Thoracic aorta (tissue), 2 donors: ENCODE measurements at regions not wholly inside any gene's neighbourhood (a gene's known extent, or its start where the extent isn't known, plus 50 kb on each side); places are given as distances from the start of the nearest gene placed in this dataset.
"Not testable (repeated sequence)": the region's sequence is repeated elsewhere in the genome, so short reads cannot be mapped to it uniquely, and the experiment has no call there.

Experiments used
- ATAC-seq: fragments of 150-250 bp; one replicate; pipeline ENCODE4 v1.8.0; 2017; ENCODE audit warnings: low read depth; ENCODE audit not compliant: insufficient number of reproducible peaks, low FRiP score
- DNase-seq: peaks from one replicate; pipeline ENCODE4 v3.0.0-alpha.2; 2020; ENCODE audit warnings: low spot score
- H3K27ac ChIP-seq, 2 donors: fragments of 200-600 bp; sonication (generic); 1 replicate in 1 of 2; 2 replicates in 1 of 2; pipeline ENCODE4 v1.5.1; 2016; ENCODE audit warnings: mild to moderate bottlenecking in 2 of 2, moderate library complexity in 2 of 2
- H3K27me3 ChIP-seq: fragments of 200-600 bp; sonication (generic); replicated peaks from 2 replicates; pipeline ENCODE4 v1.6.0; 2016; ENCODE audit warnings: mild to moderate bottlenecking; ENCODE audit not compliant: insufficient read depth
- H3K36me3 ChIP-seq: fragments of 200-600 bp; sonication (generic); one replicate; pipeline ENCODE4 v1.5.1; 2016
- H3K4me1 ChIP-seq, 2 donors: fragments of 200-600 bp; sonication (generic); 1 replicate in 1 of 2; 2 replicates in 1 of 2; pipeline versions ENCODE4 v1.5.1 to v1.6.0; 2016; ENCODE audit warnings: low read depth in 2 of 2, mild to moderate bottlenecking in 1 of 2; ENCODE audit not compliant: control insufficient read depth in 1 of 2
- H3K4me3 ChIP-seq: fragments of 200-600 bp; sonication (generic); 2 replicates; pipeline ENCODE4 v1.5.1; 2016; ENCODE audit warnings: mild to moderate bottlenecking
- H3K9me3 ChIP-seq: fragments of 200-600 bp; sonication (generic); 2 replicates; pipeline ENCODE4 v1.5.1; 2016
- CTCF ChIP-seq: fragments of 200-600 bp; sonication (generic); IDR thresholded peaks from one replicate; pipeline ENCODE4 v1.5.1; 2019; ENCODE audit warnings: antibody characterized with exemption

- DNase-seq, result no peak
- H3K4me3 ChIP-seq, result no peak overlapping the region
- no peak for ATAC-seq
These were observed 134.9 kb upstream of the TBC1D5 start for GRCh38 chr3:17877299-17877698.

GRCh38 chr3:17874636-17875035 lies 132.2 kb upstream of the TBC1D5 start:
- Histone ChIP-seq H3K27ac (no peak overlapping the region), H3K4me1 (no peaks in the 10 kb centered on the region), H3K27me3 (no peaks in the 10 kb centered on the region), H3K36me3 (no peaks in the 10 kb centered on the region), H3K4me3 (no peak overlapping the region), H3K9me3 (no peaks in the 10 kb centered on the region)
- ATAC-seq (no peak), DNase-seq (no peak)
- TF ChIP-seq CTCF, result no peak

More at GRCh38 chr3:17877299-17877698, 134.9 kb upstream of the TBC1D5 start:
- Histone ChIP-seq H3K4me1 (no peaks in the 10 kb centered on the region), H3K27ac (no peak overlapping the region), H3K36me3 (no peaks in the 10 kb centered on the region), H3K27me3 (no peaks in the 10 kb centered on the region), H3K9me3 (no peaks in the 10 kb centered on the region)
- TF ChIP-seq CTCF, result no peak

GRCh38 chr3:17872457-17872856 lies 130.0 kb upstream of the TBC1D5 start:
- H3K9me3 ChIP-seq, result no peaks in the 10 kb centered on the region
- H3K4me1 ChIP-seq, result no peaks in the 10 kb centered on the region
- no peaks in the 10 kb centered on the region for H3K27me3 ChIP-seq
- H3K36me3 ChIP-seq, result no peaks in the 10 kb centered on the region
- TF ChIP-seq CTCF, result no peak
- ATAC-seq (no peak), DNase-seq (no peak)
- no peak overlapping the region for H3K27ac ChIP-seq
- no peak overlapping the region for H3K4me3 ChIP-seq

- Histone ChIP-seq H3K4me1 (no peaks in the 10 kb centered on the region), H3K27ac (no peak overlapping the region), H3K36me3 (no peaks in the 10 kb centered on the region), H3K9me3 (no peaks in the 10 kb centered on the region), H3K4me3 (no peak overlapping the region), H3K27me3 (no peaks in the 10 kb centered on the region)
- DNase-seq (no peak), ATAC-seq (no peak)
- TF ChIP-seq CTCF, result no peak
These were observed 123.2 kb upstream of the TBC1D5 start for GRCh38 chr3:17865631-17866030.

- Histone ChIP-seq H3K27me3 (no peaks in the 10 kb centered on the region), H3K9me3 (no peaks in the 10 kb centered on the region), H3K4me3 (no peak overlapping the region), H3K4me1 (no peaks in the 10 kb centered on the region), H3K27ac (no peak overlapping the region), H3K36me3 (no peaks in the 10 kb centered on the region)
- no peak for TF ChIP-seq CTCF
- ATAC-seq, result no peak
- no peak for DNase-seq
These were observed 119.0 kb upstream of the TBC1D5 start for GRCh38 chr3:17861476-17861875.

GRCh38 chr3:17860840-17861471 lies 118.5 kb upstream of the TBC1D5 start:
- not testable (repeated sequence) for DNase-seq, H3K36me3 ChIP-seq, H3K4me1 ChIP-seq, ATAC-seq, H3K27me3 ChIP-seq, H3K27ac ChIP-seq, H3K4me3 ChIP-seq, H3K9me3 ChIP-seq
